ENCODE measurements at regions not wholly inside any gene's neighbourhood (a gene's known extent, or its start where the extent isn't known, plus 50 kb on each side); places are given as distances from the start of the nearest gene placed in this dataset.

- Histone ChIP-seq H3K9me3 (ENCODE audit: low read length) (no peaks in the 10 kb centered on the region), H4K20me1 (ENCODE audit: insufficient read depth, low read length) (no peaks in the 10 kb centered on the region), H3K4me2 (ENCODE audit: low read length) (no peak overlapping the region), H2AFZ (ENCODE audit: low read length) (no peak overlapping the region), H3K79me2 (ENCODE audit: insufficient read depth, low read depth, low read length) (no peaks in the 10 kb centered on the region), H3K4me1 (ENCODE audit: insufficient read depth, low read length, poor library complexity, severe bottlenecking) (no peaks in the 10 kb centered on the region), H3K27ac (ENCODE audit: low read depth, low read length, poor library complexity, severe bottlenecking) (no peak overlapping the region), H3K36me3 (ENCODE audit: insufficient read depth, low read length) (no peaks in the 10 kb centered on the region), H3K4me3 (ENCODE audit: low read depth, low read length, poor library complexity, severe bottlenecking) (no peak overlapping the region), H3K9me2 (ENCODE audit: insufficient read depth, low read length) (no peaks in the 10 kb centered on the region)
- ChIA-PET POLR2A (interaction anchor here (0.7 to 1.3 kb wide), 2 partner anchors 12 to 1655 kb away, joined by 3 read pairs; no protein-coding TSS in a partner anchor), CTCF (ENCODE audit: unreplicated experiment) (no interaction called here)
- TF ChIP-seq CTCF (conservative IDR thresholded peaks at IDR 0.05; ENCODE audit: low read length) = no peak
- TF ChIP-seq EZH2phosphoT487 (IDR thresholded peaks at IDR 0.05; ENCODE audit: borderline replicate concordance, low read depth, low read length) = no peak
- BruUV-seq (replicated peaks) = no TSS peak
- intact Hi-C loops (cut with micrococcal nuclease; ENCODE audit: unreplicated experiment) = no loop called here
- no peak for DNase-seq (ENCODE audit: low spot score)
Observed at GRCh38 chr4:111454961-111455360, 690.3 kb upstream of the FAM241A start.

- no peak overlapping the region for H2AFZ ChIP-seq (ENCODE audit: low read length)
- no peaks in the 10 kb centered on the region for H3K36me3 ChIP-seq (ENCODE audit: insufficient read depth, low read length)
- CTCF ChIA-PET (ENCODE audit: unreplicated experiment) = no interaction called here
- no peak overlapping the region for H3K4me2 ChIP-seq (ENCODE audit: low read length)
- intact Hi-C loops (cut with micrococcal nuclease; ENCODE audit: unreplicated experiment) = no loop called here
- DNase-seq (ENCODE audit: low spot score) = no peak
- H3K79me2 ChIP-seq (ENCODE audit: insufficient read depth, low read depth, low read length) = no peaks in the 10 kb centered on the region
- H3K4me3 ChIP-seq (ENCODE audit: low read depth, low read length, poor library complexity, severe bottlenecking) = no peak overlapping the region
- POLR2A ChIA-PET = interaction anchor here (0.5 to 0.7 kb wide), 3 partner anchors 23 to 1221 kb away, joined by 3 to 6 read pairs (median 3); no protein-coding TSS in a partner anchor
- no peak overlapping the region for H3K27ac ChIP-seq (ENCODE audit: low read depth, low read length, poor library complexity, severe bottlenecking)
- TF ChIP-seq EZH2phosphoT487 (IDR thresholded peaks at IDR 0.05; ENCODE audit: borderline replicate concordance, low read depth, low read length) (no peak), CTCF (conservative IDR thresholded peaks at IDR 0.05; ENCODE audit: low read length) (no peak)
- BruUV-seq (replicated peaks) = no TSS peak
- no peaks in the 10 kb centered on the region for H3K9me3 ChIP-seq (ENCODE audit: low read length)
- no peaks in the 10 kb centered on the region for H3K9me2 ChIP-seq (ENCODE audit: insufficient read depth, low read length)
- H3K4me1 ChIP-seq (ENCODE audit: insufficient read depth, low read length, poor library complexity, severe bottlenecking) = no peaks in the 10 kb centered on the region
- no peaks in the 10 kb centered on the region for H4K20me1 ChIP-seq (ENCODE audit: insufficient read depth, low read length)
Observed at GRCh38 chr4:111464251-111465045, 680.8 kb upstream of the FAM241A start.

Data from OCI-LY7 (cell line).